Thyroid gland (tissue), 4 donors: ENCODE measurements at regions not wholly inside any gene's neighbourhood (a gene's known extent, or its start where the extent isn't known, plus 50 kb on each side); places are given as distances from the start of the nearest gene placed in this dataset.

Experiments used
- CTCF ChIP-seq, 6 experiments: fragments of 200-600 bp in 3 of 6; fragments of 450-650 bp in 3 of 6; sonication (generic) in 3 of 6; IDR thresholded peaks; one replicate each; pipeline ENCODE4 v1.5.1; 2016 to 2019; ENCODE audit warnings: antibody characterized with exemption in 6 of 6, mild to moderate bottlenecking in 2 of 6, inconsistent platforms in 1 of 6, moderate library complexity in 1 of 6
- POLR2A ChIP-seq, 2 donors: fragments of 450-650 bp; IDR thresholded peaks; one replicate each; pipeline ENCODE4 v1.6.1; 2017; ENCODE audit warnings: antibody characterized with exemption in 2 of 2, mild to moderate bottlenecking in 2 of 2, moderate library complexity in 1 of 2

- TF ChIP-seq POLR2A (IDR thresholded peaks at IDR 0.05) (no peak), CTCF (IDR thresholded peaks at IDR 0.05) (no peak)
These were observed 95.7 kb upstream of the GLI3 start for GRCh38 chr7:42332605-42333222.
